OCI-LY7 (cell line): ENCODE measurements at regions not wholly inside any gene's neighbourhood (a gene's known extent, or its start where the extent isn't known, plus 50 kb on each side); places are given as distances from the start of the nearest gene placed in this dataset.

ENCODE experiments used
- BruUV-seq: library from RNA; stranded (reverse); fragments of 400-500 nt; replicated peaks from 2 replicates; lab custom pipeline; 2021; lab: Mats Ljungman, UMichigan
- CTCF ChIA-PET: fragments of 300-600 bp; sonication (Branson Sonifier 250); formaldehyde crosslinking; loops from one replicate; lab custom pipeline; 2022; ENCODE audit warnings: antibody characterized with exemption; ENCODE audit not compliant: unreplicated experiment; lab: Charles Lee
- POLR2A ChIA-PET: fragments of 300-600 bp; sonication (Branson Sonifier 250); formaldehyde crosslinking; loops from one replicate; lab custom pipeline; 2022; ENCODE audit warnings: antibody characterized with exemption; lab: Charles Lee
- DNase-seq: peaks from one replicate; pipeline ENCODE4 v3.0.0-alpha.2; 2015; ENCODE audit warnings: low spot score
- H2AFZ ChIP-seq: fragments of 200-600 bp; sonication (generic), shearing (Covaris generic); 2 replicates; pipeline ENCODE4 v1.6.1; 2014; ENCODE audit warnings: mild to moderate bottlenecking, antibody characterized with exemption, low read length, moderate library complexity
- H3K27ac ChIP-seq: fragments of 200-600 bp; sonication (generic); 2 replicates; pipeline ENCODE4 v1.5.1; 2014; ENCODE audit warnings: mixed run types, low read depth, mild to moderate bottlenecking, moderate library complexity, low read length, inconsistent platforms; ENCODE audit not compliant: poor library complexity, severe bottlenecking
- H3K36me3 ChIP-seq: fragments of 200-600 bp; sonication (generic); 2 replicates; pipeline ENCODE4 v1.6.1; 2014; ENCODE audit warnings: mild to moderate bottlenecking, antibody characterized with exemption, low read length, moderate library complexity, mixed read lengths; ENCODE audit not compliant: insufficient read depth
- H3K4me1 ChIP-seq: fragments of 200-600 bp; sonication (generic); 2 replicates; pipeline ENCODE4 v1.5.1; 2014; ENCODE audit warnings: mild to moderate bottlenecking, low read length; ENCODE audit not compliant: insufficient read depth, poor library complexity, severe bottlenecking
- H3K4me2 ChIP-seq: fragments of 200-600 bp; sonication (generic); 2 replicates; pipeline ENCODE4 v1.6.1; 2014; ENCODE audit warnings: mild to moderate bottlenecking, low read length
- H3K4me3 ChIP-seq: fragments of 200-600 bp; sonication (generic); 2 replicates; pipeline ENCODE4 v1.5.1; 2014; ENCODE audit warnings: mild to moderate bottlenecking, low read depth, low read length; ENCODE audit not compliant: poor library complexity, severe bottlenecking
- H3K79me2 ChIP-seq: fragments of 200-600 bp; sonication (generic); 2 replicates; pipeline ENCODE4 v1.6.1; 2016; ENCODE audit warnings: low read depth, mild to moderate bottlenecking, low read length, moderate library complexity, mixed read lengths; ENCODE audit not compliant: insufficient read depth
- H3K9me2 ChIP-seq: fragments of 200-600 bp; sonication (generic); 2 replicates; pipeline ENCODE4 v1.6.1; 2016; ENCODE audit warnings: mild to moderate bottlenecking, low read length, mixed read lengths; ENCODE audit not compliant: insufficient read depth
- H3K9me3 ChIP-seq: fragments of 200-600 bp; sonication (generic); 2 replicates; pipeline ENCODE4 v1.6.1; 2014; ENCODE audit warnings: mild to moderate bottlenecking, mixed run types, low read length, mixed read lengths
- H4K20me1 ChIP-seq: fragments of 200-600 bp; sonication (generic); 2 replicates; pipeline ENCODE4 v1.6.1; 2014; ENCODE audit warnings: mild to moderate bottlenecking, antibody characterized with exemption, low read length, moderate library complexity, mixed read lengths; ENCODE audit not compliant: insufficient read depth
- EZH2phosphoT487 ChIP-seq: fragments of 200-600 bp; sonication (generic); IDR thresholded peaks from 2 replicates; pipeline ENCODE4 v1.6.1; 2018; ENCODE audit warnings: low read depth, borderline replicate concordance, mild to moderate bottlenecking, mixed run types, antibody characterized with exemption, low read length, moderate library complexity, mixed read lengths
- intact Hi-C: fragments of 100-400 bp; cut with micrococcal nuclease; formaldehyde crosslinking; loops from one replicate; pipeline ENCODE4 v1.10.0; 2022; ENCODE audit not compliant: unreplicated experiment
- TF ChIP-seq, protein P1 (sequence below): fragments of 200-600 bp; sonication (generic); conservative IDR thresholded peaks from 2 replicates; pipeline ENCODE4 v1.5.1; 2014; ENCODE audit warnings: mild to moderate bottlenecking, antibody characterized with exemption, low read length, moderate library complexity, mixed read lengths

GRCh38 chr14:53855574-53855973 lies 101.1 kb downstream of the BMP4 start:
- BruUV-seq: no TSS peak
- no peak for DNase-seq
- H4K20me1 ChIP-seq: no peaks in the 10 kb centered on the region
- H3K9me3 ChIP-seq: no peaks in the 10 kb centered on the region
- POLR2A ChIA-PET: interaction anchor here (0.7 kb wide), 1 partner anchor 967 kb away, joined by 4 read pairs; no protein-coding TSS in a partner anchor
- TF ChIP-seq EZH2phosphoT487: no peak
- no peak overlapping the region for H3K4me2 ChIP-seq
- H3K27ac ChIP-seq: no peak overlapping the region
- intact Hi-C loops: no loop called here
- no peak overlapping the region for H2AFZ ChIP-seq
- H3K4me1 ChIP-seq: no peaks in the 10 kb centered on the region
- H3K36me3 ChIP-seq: no peaks in the 10 kb centered on the region
- no peak overlapping the region for H3K4me3 ChIP-seq
- no peaks in the 10 kb centered on the region for H3K79me2 ChIP-seq
- CTCF ChIA-PET: no interaction called here
- no peaks in the 10 kb centered on the region for H3K9me2 ChIP-seq

GRCh38 chr14:53855127-53855526 lies 101.5 kb downstream of the BMP4 start:
- Histone ChIP-seq H3K79me2 (no peaks in the 10 kb centered on the region), H3K9me2 (no peaks in the 10 kb centered on the region), H3K9me3 (no peaks in the 10 kb centered on the region), H3K4me3 (no peak overlapping the region), H2AFZ (no peak overlapping the region), H3K4me2 (no peak overlapping the region), H3K4me1 (no peaks in the 10 kb centered on the region), H3K27ac (no peak overlapping the region), H3K36me3 (no peaks in the 10 kb centered on the region), H4K20me1 (no peaks in the 10 kb centered on the region)
- CTCF ChIA-PET: no interaction called here
- no peak for DNase-seq
- TF ChIP-seq, protein P1, sequence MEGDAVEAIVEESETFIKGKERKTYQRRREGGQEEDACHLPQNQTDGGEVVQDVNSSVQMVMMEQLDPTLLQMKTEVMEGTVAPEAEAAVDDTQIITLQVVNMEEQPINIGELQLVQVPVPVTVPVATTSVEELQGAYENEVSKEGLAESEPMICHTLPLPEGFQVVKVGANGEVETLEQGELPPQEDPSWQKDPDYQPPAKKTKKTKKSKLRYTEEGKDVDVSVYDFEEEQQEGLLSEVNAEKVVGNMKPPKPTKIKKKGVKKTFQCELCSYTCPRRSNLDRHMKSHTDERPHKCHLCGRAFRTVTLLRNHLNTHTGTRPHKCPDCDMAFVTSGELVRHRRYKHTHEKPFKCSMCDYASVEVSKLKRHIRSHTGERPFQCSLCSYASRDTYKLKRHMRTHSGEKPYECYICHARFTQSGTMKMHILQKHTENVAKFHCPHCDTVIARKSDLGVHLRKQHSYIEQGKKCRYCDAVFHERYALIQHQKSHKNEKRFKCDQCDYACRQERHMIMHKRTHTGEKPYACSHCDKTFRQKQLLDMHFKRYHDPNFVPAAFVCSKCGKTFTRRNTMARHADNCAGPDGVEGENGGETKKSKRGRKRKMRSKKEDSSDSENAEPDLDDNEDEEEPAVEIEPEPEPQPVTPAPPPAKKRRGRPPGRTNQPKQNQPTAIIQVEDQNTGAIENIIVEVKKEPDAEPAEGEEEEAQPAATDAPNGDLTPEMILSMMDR: no peak
- no peak for TF ChIP-seq EZH2phosphoT487
- intact Hi-C loops: no loop called here
- BruUV-seq: no TSS peak
- POLR2A ChIA-PET: interaction anchor here (0.7 kb wide), 1 partner anchor 968 kb away, joined by 4 read pairs; no protein-coding TSS in a partner anchor

DNA sequence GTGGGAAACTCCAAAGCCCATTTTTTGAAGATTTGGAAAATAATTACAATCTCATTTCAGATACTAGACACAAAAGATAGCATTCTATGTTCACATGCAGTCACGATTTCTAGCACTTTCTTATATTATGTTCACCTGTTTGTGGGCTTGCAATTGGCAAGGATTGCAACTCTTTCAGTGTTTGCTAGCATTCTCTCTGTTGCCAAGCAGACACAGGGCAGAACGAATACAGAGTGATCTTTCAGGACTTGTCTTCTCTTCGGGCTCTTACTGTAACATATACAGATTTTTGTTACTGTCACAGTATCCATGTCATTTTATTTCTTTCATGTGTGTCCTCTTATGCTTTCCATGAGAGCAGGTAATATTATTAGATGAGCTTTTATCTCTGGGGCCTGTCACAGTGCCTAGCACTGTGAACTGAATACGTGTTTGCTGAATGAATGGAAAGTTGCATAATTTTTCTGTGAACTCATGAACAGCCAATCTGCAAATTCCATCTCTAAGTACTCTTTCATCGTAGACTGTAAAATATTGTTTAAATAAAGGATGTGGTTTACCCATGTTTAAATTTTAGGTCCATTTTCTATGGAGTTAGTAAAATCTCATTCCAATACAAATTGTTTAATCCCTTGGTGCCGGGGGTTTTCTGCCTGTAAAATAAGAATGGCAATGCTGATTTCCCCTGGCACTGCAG lies 105.1 kb downstream of the BMP4 start:
- no peak overlapping the region for H3K4me3 ChIP-seq
- ChIA-PET POLR2A (no interaction called here), CTCF (no interaction called here)
- no peak overlapping the region for H3K4me2 ChIP-seq
- H4K20me1 ChIP-seq: no peaks in the 10 kb centered on the region
- H3K36me3 ChIP-seq: no peaks in the 10 kb centered on the region
- H3K9me3 ChIP-seq: no peaks in the 10 kb centered on the region
- no peak overlapping the region for H3K27ac ChIP-seq
- H3K4me1 ChIP-seq: no peaks in the 10 kb centered on the region
- H3K79me2 ChIP-seq: no peaks in the 10 kb centered on the region
- H3K9me2 ChIP-seq: no peaks in the 10 kb centered on the region
- intact Hi-C loops: no loop called here
- H2AFZ ChIP-seq: no peak overlapping the region
- BruUV-seq: no TSS peak
- no peak for TF ChIP-seq EZH2phosphoT487
- TF ChIP-seq, protein P1: no peak
- no peak for DNase-seq
